A673 (cell line): ENCODE measurements at regions not wholly inside any gene's neighbourhood (a gene's known extent, or its start where the extent isn't known, plus 50 kb on each side); places are given as distances from the start of the nearest gene placed in this dataset.
"Not testable (repeated sequence)": the region's sequence is repeated elsewhere in the genome, so short reads cannot be mapped to it uniquely, and the experiment has no call there.

ENCODE experiments used
- EZH2 ChIP-seq: fragments of 200-600 bp; sonication (generic); IDR thresholded peaks from 2 replicates; pipeline ENCODE4 v1.6.1; 2017; ENCODE audit warnings: borderline replicate concordance, low read depth, mild to moderate bottlenecking, mixed read lengths, antibody characterized with exemption, low read length; ENCODE audit not compliant: poor library complexity, severe bottlenecking
- TF ChIP-seq, protein P1 (sequence below): fragments of 300-800, 200-600 bp; sonication (generic); conservative IDR thresholded peaks from 2 replicates; pipeline ENCODE4 v1.5.1; 2017; ENCODE audit warnings: low read depth, mild to moderate bottlenecking, antibody characterized with exemption, low read length, moderate library complexity, mixed read lengths

DNA sequence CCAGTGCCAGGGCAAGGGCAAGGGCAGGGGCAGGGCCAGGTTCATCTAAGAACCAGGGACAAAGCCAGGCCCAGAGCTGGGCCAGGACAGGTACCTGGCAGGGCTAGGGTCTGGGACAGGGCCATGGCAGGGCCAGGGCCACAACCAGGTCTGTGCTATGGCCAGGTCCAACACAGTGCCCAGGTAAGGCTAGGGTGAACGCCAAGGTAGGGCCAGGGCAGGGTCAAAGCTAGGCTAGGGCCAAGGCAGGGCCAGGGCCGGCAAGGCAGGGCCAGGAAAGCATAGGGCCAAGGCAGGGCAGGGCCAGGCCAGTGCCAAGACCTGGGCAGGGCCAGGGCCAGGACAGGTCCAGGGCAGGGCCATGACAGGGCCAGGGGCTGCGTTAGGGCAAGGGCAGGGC lies 398.7 kb downstream of the GOLGA6L6 start:
- TF ChIP-seq, protein P1, sequence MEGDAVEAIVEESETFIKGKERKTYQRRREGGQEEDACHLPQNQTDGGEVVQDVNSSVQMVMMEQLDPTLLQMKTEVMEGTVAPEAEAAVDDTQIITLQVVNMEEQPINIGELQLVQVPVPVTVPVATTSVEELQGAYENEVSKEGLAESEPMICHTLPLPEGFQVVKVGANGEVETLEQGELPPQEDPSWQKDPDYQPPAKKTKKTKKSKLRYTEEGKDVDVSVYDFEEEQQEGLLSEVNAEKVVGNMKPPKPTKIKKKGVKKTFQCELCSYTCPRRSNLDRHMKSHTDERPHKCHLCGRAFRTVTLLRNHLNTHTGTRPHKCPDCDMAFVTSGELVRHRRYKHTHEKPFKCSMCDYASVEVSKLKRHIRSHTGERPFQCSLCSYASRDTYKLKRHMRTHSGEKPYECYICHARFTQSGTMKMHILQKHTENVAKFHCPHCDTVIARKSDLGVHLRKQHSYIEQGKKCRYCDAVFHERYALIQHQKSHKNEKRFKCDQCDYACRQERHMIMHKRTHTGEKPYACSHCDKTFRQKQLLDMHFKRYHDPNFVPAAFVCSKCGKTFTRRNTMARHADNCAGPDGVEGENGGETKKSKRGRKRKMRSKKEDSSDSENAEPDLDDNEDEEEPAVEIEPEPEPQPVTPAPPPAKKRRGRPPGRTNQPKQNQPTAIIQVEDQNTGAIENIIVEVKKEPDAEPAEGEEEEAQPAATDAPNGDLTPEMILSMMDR = not testable (repeated sequence)
- not testable (repeated sequence) for TF ChIP-seq EZH2
